SU-DHL-6 (cell line): ENCODE measurements at regions not wholly inside any gene's neighbourhood (a gene's known extent, or its start where the extent isn't known, plus 50 kb on each side); places are given as distances from the start of the nearest gene placed in this dataset.

Experiments
- H2AFZ ChIP-seq: fragments of 200-600 bp; sonication (generic); 2 replicates; pipeline ENCODE4 v1.6.1; 2014; ENCODE audit warnings: low read depth, mild to moderate bottlenecking, moderate library complexity, mixed read lengths, antibody characterized with exemption, low read length; ENCODE audit not compliant: severe bottlenecking
- H3F3A ChIP-seq: fragments of 200-600 bp; shearing (Covaris generic); 2 replicates; pipeline ENCODE4 v1.6.0; 2016; ENCODE audit warnings: antibody characterized with exemption, mild to moderate bottlenecking; ENCODE audit not compliant: insufficient read depth
- H3K27ac ChIP-seq: fragments of 200-600 bp; sonication (generic); 2 replicates; pipeline ENCODE4 v1.5.1; 2016; ENCODE audit warnings: low read depth, mild to moderate bottlenecking, low read length, moderate library complexity, mixed read lengths
- H3K27me3 ChIP-seq: fragments of 200-600 bp; sonication (generic), shearing (Covaris generic); 2 replicates; pipeline ENCODE4 v1.6.0; 2014; ENCODE audit warnings: mild to moderate bottlenecking, low read length
- H3K36me3 ChIP-seq: fragments of 200-600 bp; sonication (generic); 2 replicates; pipeline ENCODE4 v1.6.1; 2014; ENCODE audit warnings: mild to moderate bottlenecking, low read length, mixed read lengths
- H3K4me2 ChIP-seq: fragments of 300-600, 200-600 bp; shearing (Covaris generic), sonication (generic); 2 replicates; pipeline ENCODE4 v1.6.0; 2014; ENCODE audit warnings: low read length, low read depth, mild to moderate bottlenecking; ENCODE audit not compliant: poor library complexity, severe bottlenecking
- H3K4me3 ChIP-seq: fragments of 200-600 bp; sonication (generic); 2 replicates; pipeline ENCODE4 v1.5.1; 2014; ENCODE audit warnings: antibody characterized with exemption, low read length, mild to moderate bottlenecking, mixed read lengths; ENCODE audit not compliant: insufficient read depth, poor library complexity, severe bottlenecking
- H3K79me2 ChIP-seq: fragments of 200-600 bp; sonication (generic); 2 replicates; pipeline ENCODE4 v1.6.1; 2014; ENCODE audit warnings: mild to moderate bottlenecking, low read length, moderate library complexity; ENCODE audit not compliant: insufficient read depth
- H3K9ac ChIP-seq: fragments of 200-600 bp; sonication (generic); 2 replicates; pipeline ENCODE4 v1.7.0; 2014; ENCODE audit warnings: mild to moderate bottlenecking, low read length
- H3K9me2 ChIP-seq: fragments of 200-600 bp; sonication (generic); replicated peaks from 2 replicates; pipeline ENCODE4 v1.6.1; 2014; ENCODE audit warnings: low read length; ENCODE audit not compliant: insufficient read depth
- H3K9me3 ChIP-seq: fragments of 200-600 bp; sonication (generic); 2 replicates; pipeline ENCODE4 v1.6.1; 2014; ENCODE audit warnings: low read length, mixed read lengths; ENCODE audit not compliant: insufficient read depth
- H4K20me1 ChIP-seq: fragments of 200-600 bp; sonication (generic); 2 replicates; pipeline ENCODE4 v1.6.1; 2014; ENCODE audit warnings: low read depth, mild to moderate bottlenecking, antibody characterized with exemption, low read length, moderate library complexity, mixed read lengths
- EZH2phosphoT487 ChIP-seq: fragments of 200-600 bp; sonication (generic), shearing (Covaris generic); conservative IDR thresholded peaks from 2 replicates; pipeline ENCODE4 v1.6.1; 2018; ENCODE audit warnings: mild to moderate bottlenecking, antibody characterized with exemption, low read length, moderate library complexity, mixed read lengths
- TF ChIP-seq, protein P1 (sequence below): fragments of 200-600 bp; sonication (generic); IDR thresholded peaks from one replicate; pipeline ENCODE4 v1.5.1; 2017; ENCODE audit warnings: antibody characterized with exemption, mild to moderate bottlenecking, low read length, moderate library complexity; ENCODE audit not compliant: insufficient read depth, poor library complexity, severe bottlenecking

DNA sequence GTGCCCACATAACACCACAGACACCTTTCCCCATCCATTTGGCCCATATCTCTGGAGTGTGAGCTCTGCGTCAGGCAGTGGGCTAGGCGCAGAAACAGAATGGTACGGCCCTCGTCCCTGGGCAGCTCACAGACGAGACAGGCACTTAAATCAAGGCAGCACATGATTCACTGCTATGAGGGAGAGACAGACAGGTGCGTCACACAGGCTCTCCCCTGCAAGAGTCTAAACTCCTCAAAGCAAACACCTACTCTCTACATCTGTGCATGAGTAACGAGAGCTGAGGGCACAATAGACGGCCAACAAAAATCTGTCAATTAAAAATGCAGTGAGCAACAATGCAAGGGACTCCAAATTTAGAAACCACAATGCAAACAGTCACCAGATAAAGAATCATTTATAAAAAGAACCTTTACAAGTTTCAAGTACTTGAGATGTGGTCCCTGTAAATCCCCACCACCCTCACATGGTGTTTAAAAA is 348.9 kb downstream of the UQCRFS1 start:
- Histone ChIP-seq H3K27me3 (no peaks in the 10 kb centered on the region), H3K9ac (no peak overlapping the region), H3K36me3 (no peaks in the 10 kb centered on the region), H3F3A (no peaks in the 10 kb centered on the region), H3K27ac (no peak overlapping the region), H3K4me3 (no peak overlapping the region), H4K20me1 (no peaks in the 10 kb centered on the region), H3K9me3 (no peaks in the 10 kb centered on the region), H3K9me2 (no peaks in the 10 kb centered on the region), H2AFZ (no peak overlapping the region), H3K4me2 (no peak overlapping the region), H3K79me2 (no peaks in the 10 kb centered on the region)
- TF ChIP-seq EZH2phosphoT487, result no peak
- TF ChIP-seq, protein P1, sequence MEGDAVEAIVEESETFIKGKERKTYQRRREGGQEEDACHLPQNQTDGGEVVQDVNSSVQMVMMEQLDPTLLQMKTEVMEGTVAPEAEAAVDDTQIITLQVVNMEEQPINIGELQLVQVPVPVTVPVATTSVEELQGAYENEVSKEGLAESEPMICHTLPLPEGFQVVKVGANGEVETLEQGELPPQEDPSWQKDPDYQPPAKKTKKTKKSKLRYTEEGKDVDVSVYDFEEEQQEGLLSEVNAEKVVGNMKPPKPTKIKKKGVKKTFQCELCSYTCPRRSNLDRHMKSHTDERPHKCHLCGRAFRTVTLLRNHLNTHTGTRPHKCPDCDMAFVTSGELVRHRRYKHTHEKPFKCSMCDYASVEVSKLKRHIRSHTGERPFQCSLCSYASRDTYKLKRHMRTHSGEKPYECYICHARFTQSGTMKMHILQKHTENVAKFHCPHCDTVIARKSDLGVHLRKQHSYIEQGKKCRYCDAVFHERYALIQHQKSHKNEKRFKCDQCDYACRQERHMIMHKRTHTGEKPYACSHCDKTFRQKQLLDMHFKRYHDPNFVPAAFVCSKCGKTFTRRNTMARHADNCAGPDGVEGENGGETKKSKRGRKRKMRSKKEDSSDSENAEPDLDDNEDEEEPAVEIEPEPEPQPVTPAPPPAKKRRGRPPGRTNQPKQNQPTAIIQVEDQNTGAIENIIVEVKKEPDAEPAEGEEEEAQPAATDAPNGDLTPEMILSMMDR, result no peak

DNA sequence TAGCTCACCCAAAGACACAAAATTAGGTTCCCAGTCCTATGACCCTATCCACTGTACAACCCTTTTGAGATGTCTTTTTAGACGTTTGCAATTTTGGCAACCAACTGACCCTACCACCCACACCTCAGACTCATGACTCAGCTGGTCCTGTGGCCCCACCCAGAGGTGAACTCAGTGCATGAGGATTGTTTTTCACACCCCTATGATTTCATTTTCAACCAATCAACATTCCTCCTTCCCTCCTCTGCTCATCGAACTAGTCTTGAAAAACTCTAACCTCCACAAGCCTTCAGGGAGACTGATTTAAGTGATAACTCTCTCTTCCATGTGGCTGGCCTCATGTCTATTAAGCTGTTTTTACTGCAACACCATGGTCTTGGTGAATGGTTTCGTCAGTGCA is 350.7 kb downstream of the UQCRFS1 start:
- Histone ChIP-seq H3K4me3 (no peak overlapping the region), H2AFZ (no peak overlapping the region), H3K27ac (no peak overlapping the region), H3K79me2 (no peaks in the 10 kb centered on the region), H3K4me2 (no peak overlapping the region), H4K20me1 (no peaks in the 10 kb centered on the region), H3F3A (no peaks in the 10 kb centered on the region), H3K36me3 (no peaks in the 10 kb centered on the region), H3K9me3 (no peaks in the 10 kb centered on the region), H3K27me3 (no peaks in the 10 kb centered on the region), H3K9me2 (no peaks in the 10 kb centered on the region), H3K9ac (no peak overlapping the region)
- TF ChIP-seq EZH2phosphoT487, result no peak

GRCh38 chr19:28859811-28860210 is 353.1 kb downstream of the UQCRFS1 start:
- no peak for TF ChIP-seq EZH2phosphoT487
- TF ChIP-seq, protein P1, result no peak
- no peak overlapping the region for H3K9ac ChIP-seq
- no peaks in the 10 kb centered on the region for H3F3A ChIP-seq
- no peaks in the 10 kb centered on the region for H3K9me2 ChIP-seq
- no peaks in the 10 kb centered on the region for H3K9me3 ChIP-seq
- H4K20me1 ChIP-seq, result no peaks in the 10 kb centered on the region
- H3K79me2 ChIP-seq, result no peaks in the 10 kb centered on the region
- no peak overlapping the region for H3K27ac ChIP-seq
- H2AFZ ChIP-seq, result no peak overlapping the region
- no peaks in the 10 kb centered on the region for H3K27me3 ChIP-seq
- H3K36me3 ChIP-seq, result no peaks in the 10 kb centered on the region
- no peak overlapping the region for H3K4me2 ChIP-seq
- no peak overlapping the region for H3K4me3 ChIP-seq

DNA sequence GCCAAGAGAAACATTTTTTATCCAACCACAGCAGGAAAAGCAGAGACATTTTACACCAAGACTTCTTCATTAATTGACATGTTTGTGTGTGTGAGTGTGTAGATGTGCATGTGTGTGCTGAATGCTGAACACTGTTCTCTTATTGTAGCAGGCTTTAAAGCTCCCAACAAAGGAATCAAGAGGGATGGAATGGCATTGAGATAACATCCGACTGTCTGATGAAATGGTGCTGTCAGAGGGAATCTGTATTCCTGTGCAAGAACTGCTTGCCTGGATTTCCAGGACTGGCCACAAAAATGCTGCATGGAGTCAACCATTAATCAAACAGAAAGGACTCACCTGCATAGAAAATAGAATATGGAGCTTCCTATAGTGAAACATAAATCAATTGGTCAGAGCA is 354.0 kb downstream of the UQCRFS1 start:
- no peaks in the 10 kb centered on the region for H3K36me3 ChIP-seq
- no peak overlapping the region for H3K4me3 ChIP-seq
- H2AFZ ChIP-seq, result no peak overlapping the region
- no peak overlapping the region for H3K4me2 ChIP-seq
- no peak overlapping the region for H3K27ac ChIP-seq
- H3K9ac ChIP-seq, result no peak overlapping the region
- no peak for TF ChIP-seq EZH2phosphoT487
- TF ChIP-seq, protein P1, result no peak
- no peaks in the 10 kb centered on the region for H3K9me3 ChIP-seq
- H4K20me1 ChIP-seq, result no peaks in the 10 kb centered on the region
- H3K79me2 ChIP-seq, result no peaks in the 10 kb centered on the region
- no peaks in the 10 kb centered on the region for H3K27me3 ChIP-seq
- no peaks in the 10 kb centered on the region for H3K9me2 ChIP-seq
- no peaks in the 10 kb centered on the region for H3F3A ChIP-seq
